ENCODE measurements at regions not wholly inside any gene's neighbourhood (a gene's known extent, or its start where the extent isn't known, plus 50 kb on each side); places are given as distances from the start of the nearest gene placed in this dataset.

DNA sequence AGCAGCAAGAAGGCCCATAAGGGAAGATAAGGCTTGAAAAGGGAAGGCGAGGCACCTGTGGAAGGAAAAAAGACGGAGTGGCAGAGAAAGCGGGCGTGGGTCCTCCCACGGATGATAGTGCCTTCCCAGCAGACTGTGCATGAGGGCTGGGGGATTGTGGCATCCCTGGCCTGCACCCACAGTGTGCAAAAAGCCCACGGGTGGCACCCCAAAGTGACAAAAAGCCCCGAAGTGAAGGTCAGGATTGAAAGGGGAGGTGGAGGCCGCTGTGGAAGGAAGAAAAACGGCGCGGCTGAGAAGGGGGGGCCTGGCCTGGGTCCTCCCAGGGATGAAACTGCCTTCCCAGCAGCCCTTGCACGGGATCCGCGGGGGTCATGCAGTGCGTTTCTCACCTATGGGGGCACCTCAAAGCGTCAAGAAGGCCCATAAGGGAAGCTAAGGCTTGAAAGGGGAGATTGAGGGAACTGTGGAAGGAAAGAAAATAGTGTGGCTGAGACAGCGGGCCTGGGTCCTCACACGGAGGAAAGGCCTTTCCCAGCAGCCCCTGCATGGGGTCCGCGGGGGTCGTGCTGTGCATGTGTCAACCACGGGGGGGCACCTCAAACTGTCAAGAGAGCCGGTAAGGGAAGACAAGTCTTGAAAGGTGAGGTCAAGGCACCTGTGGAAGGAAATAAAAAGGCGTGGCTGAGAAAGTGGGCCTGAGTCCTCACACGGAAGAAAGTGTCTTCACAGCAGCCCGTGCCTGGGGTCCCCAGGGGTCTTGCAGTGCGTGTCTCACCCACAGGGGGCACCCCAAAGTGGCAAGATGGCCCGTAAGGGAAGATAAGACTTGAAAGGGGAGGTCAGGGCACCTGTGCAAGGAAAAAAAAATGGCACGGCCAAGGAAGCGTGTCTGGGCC lies 274.1 kb downstream of the ALG10 start:
- intact Hi-C loops (cut with DNase I), result no loop called here
- no peaks in the 10 kb centered on the region for H3K4me1 ChIP-seq
- no peaks in the 10 kb centered on the region for H3K9me3 ChIP-seq
- no peaks in the 10 kb centered on the region for H3K27me3 ChIP-seq
- no peak overlapping the region for H3K27ac ChIP-seq
- WGBS, 2 donors, result 66 to 70% methylated on average over 30 of the region's 30 CpGs
- no peaks in the 10 kb centered on the region for H3K36me3 ChIP-seq
- DNase-seq, result no peak
- no peak overlapping the region for H3K4me3 ChIP-seq (replicated peaks in 1 of 3)
- TF ChIP-seq, protein P1, sequence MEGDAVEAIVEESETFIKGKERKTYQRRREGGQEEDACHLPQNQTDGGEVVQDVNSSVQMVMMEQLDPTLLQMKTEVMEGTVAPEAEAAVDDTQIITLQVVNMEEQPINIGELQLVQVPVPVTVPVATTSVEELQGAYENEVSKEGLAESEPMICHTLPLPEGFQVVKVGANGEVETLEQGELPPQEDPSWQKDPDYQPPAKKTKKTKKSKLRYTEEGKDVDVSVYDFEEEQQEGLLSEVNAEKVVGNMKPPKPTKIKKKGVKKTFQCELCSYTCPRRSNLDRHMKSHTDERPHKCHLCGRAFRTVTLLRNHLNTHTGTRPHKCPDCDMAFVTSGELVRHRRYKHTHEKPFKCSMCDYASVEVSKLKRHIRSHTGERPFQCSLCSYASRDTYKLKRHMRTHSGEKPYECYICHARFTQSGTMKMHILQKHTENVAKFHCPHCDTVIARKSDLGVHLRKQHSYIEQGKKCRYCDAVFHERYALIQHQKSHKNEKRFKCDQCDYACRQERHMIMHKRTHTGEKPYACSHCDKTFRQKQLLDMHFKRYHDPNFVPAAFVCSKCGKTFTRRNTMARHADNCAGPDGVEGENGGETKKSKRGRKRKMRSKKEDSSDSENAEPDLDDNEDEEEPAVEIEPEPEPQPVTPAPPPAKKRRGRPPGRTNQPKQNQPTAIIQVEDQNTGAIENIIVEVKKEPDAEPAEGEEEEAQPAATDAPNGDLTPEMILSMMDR (IDR thresholded peaks at IDR 0.05), result no peak
- no peak for TF ChIP-seq POLR2A (IDR thresholded peaks at IDR 0.05)

DNA sequence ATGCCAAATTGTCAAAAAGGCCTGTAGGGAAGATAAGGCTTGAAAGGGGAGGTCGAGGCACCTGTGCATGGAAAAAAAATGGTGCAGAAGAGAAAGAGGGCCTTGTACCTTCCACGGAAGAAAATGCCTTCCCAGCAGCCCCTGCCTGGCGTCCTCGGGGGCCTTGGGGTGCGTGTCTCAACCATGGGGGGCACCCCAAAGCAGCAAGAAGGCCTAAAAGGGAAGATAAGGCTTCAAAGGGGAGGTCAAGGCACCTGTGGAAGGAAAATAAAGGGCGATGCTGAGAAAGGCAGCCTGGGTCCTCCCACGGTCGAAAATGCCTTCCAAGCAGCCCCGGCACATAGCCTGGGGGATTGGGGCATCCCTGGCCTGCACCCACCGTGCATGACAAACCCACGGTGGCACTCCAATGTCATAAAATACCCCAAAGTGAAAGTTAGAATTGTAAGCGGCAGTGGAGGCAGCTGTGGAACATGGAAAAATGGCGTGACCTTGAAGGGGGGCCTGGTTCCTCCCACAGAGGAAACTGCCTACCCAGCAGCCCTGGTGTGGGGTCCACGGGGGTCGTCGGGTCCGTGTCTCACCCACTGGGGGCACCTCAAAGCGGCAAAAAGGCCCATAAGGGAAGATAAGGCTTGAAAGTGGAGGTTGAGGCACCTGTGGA lies 275.0 kb downstream of the ALG10 start:
- Histone ChIP-seq H3K27me3 (no peaks in the 10 kb centered on the region), H3K4me3 (replicated peaks in 1 of 3) (no peak overlapping the region), H3K9me3 (no peaks in the 10 kb centered on the region), H3K4me1 (no peaks in the 10 kb centered on the region), H3K36me3 (no peaks in the 10 kb centered on the region), H3K27ac (no peak overlapping the region)
- TF ChIP-seq POLR2A (IDR thresholded peaks at IDR 0.05), result no peak
- TF ChIP-seq, protein P1 (IDR thresholded peaks at IDR 0.05), result no peak
- intact Hi-C loops (cut with DNase I), result no loop called here
- 57 to 59% methylated on average over 18 of the region's 18 CpGs for WGBS, 2 donors
- no peak for DNase-seq

DNA sequence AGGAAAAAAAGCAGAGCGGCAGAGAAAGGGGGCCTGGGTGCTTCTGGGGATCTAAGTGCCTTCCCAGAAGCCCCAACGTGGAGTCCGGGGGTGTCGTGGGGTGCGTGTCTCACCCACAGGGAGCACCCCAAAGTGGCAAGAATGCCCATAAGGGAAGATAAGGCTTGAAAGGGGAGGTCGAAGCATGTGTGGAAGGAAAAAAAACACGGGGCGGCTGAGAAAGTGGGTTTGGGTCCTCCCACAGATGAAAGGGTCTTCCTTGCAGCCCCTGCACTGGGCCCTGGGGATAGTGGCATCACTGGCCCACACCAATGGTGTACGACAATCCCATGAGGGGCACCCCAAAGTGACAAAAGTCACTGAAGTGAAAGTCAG lies 275.5 kb downstream of the ALG10 start:
- WGBS, 2 donors, result 70 to 82% methylated on average over 9 of the region's 9 CpGs
- Histone ChIP-seq H3K27ac (no peak overlapping the region), H3K36me3 (no peaks in the 10 kb centered on the region), H3K9me3 (no peaks in the 10 kb centered on the region), H3K27me3 (no peaks in the 10 kb centered on the region), H3K4me1 (no peaks in the 10 kb centered on the region), H3K4me3 (replicated peaks in 1 of 3) (no peak overlapping the region)
- DNase-seq, result no peak
- TF ChIP-seq, protein P1 (IDR thresholded peaks at IDR 0.05), result no peak
- TF ChIP-seq POLR2A (IDR thresholded peaks at IDR 0.05), result no peak
- intact Hi-C loops (cut with DNase I), result no loop called here

DNA sequence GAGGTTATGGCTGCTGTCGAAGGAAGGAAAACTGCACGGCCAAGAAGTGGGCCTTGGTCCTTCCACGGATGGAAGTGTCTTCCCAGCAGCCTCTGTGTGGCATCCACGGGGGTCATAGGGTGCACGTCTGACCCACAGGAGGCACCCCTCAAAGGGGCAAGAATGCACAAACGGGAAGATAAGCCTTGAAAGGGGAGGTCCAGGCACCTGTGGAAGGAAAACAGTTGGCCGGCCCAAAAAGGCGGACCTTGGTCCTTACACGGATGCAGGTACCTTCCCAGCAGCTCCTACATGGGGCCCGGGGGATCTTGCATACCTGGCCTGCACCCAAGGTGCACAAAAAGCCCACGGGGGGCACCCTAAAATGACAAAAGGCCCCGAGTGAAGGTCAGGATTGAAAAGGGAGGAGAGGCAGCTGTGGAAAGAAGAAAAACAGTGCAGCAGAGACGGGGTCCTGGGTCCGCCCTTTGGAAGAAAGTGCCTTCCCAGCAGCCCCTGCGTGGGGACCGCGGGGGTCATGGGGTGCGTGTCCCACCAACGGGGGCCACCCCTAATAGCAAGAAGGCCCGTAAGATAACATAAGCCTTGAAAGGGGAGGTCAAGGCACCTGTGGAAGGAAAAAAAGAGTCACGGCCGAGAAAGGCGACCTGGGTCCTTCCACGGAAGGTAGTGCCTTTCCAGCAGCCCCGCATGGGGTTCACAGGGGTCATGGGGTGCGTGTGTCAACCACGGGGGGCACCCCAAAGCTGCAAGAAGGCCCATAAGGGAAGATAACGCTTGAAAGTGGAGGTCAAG lies 276.1 kb downstream of the ALG10 start:
- no peak overlapping the region for H3K4me3 ChIP-seq (replicated peaks in 1 of 3)
- DNase-seq, result no peak
- no peak overlapping the region for H3K27ac ChIP-seq
- 74 to 79% methylated on average over 28 of the region's 28 CpGs for WGBS, 2 donors
- no peaks in the 10 kb centered on the region for H3K4me1 ChIP-seq
- no peaks in the 10 kb centered on the region for H3K36me3 ChIP-seq
- no peaks in the 10 kb centered on the region for H3K27me3 ChIP-seq
- intact Hi-C loops (cut with DNase I), result no loop called here
- no peak for TF ChIP-seq POLR2A (IDR thresholded peaks at IDR 0.05)
- TF ChIP-seq, protein P1 (IDR thresholded peaks at IDR 0.05), result no peak
- no peaks in the 10 kb centered on the region for H3K9me3 ChIP-seq

All from thyroid gland (tissue), 4 donors.